Immature natural killer cell (primary cell): ENCODE measurements at regions not wholly inside any gene's neighbourhood (a gene's known extent, or its start where the extent isn't known, plus 50 kb on each side); places are given as distances from the start of the nearest gene placed in this dataset.
"Not testable (repeated sequence)": the region's sequence is repeated elsewhere in the genome, so short reads cannot be mapped to it uniquely, and the experiment has no call there.

Experiments
- DNase-seq, 3 donors: peaks; one replicate each; pipeline ENCODE4 v3.0.0; 2022; ENCODE audit warnings: mixed read lengths in 1 of 3
- H3K27ac Mint-ChIP-seq, 6 donors: one replicate each; pipeline ENCODE4 v1.8.0; 2020; ENCODE audit warnings: mixed read lengths in 6 of 6, mild to moderate bottlenecking in 5 of 6, inconsistent platforms in 4 of 6, moderate library complexity in 3 of 6
- H3K27me3 Mint-ChIP-seq, 3 donors: one replicate each; pipeline ENCODE4 v1.8.0; 2020 to 2021; ENCODE audit warnings: low read depth in 3 of 3, mild to moderate bottlenecking in 3 of 3, mixed read lengths in 3 of 3, moderate library complexity in 3 of 3, inconsistent platforms in 1 of 3
- H3K36me3 Mint-ChIP-seq, 3 donors: one replicate each; pipeline ENCODE4 v1.8.0; 2020; ENCODE audit warnings: mixed read lengths in 3 of 3, inconsistent platforms in 2 of 3, mild to moderate bottlenecking in 2 of 3
- H3K4me1 Mint-ChIP-seq, 2 donors: one replicate each; pipeline ENCODE4 v1.8.0; 2020; ENCODE audit warnings: inconsistent platforms in 2 of 2, mild to moderate bottlenecking in 2 of 2, mixed read lengths in 2 of 2, moderate library complexity in 1 of 2
- H3K4me3 Mint-ChIP-seq, 5 donors: one replicate each; pipeline ENCODE4 v1.8.0; 2020; ENCODE audit warnings: mild to moderate bottlenecking in 5 of 5, mixed read lengths in 5 of 5, inconsistent platforms in 3 of 5, moderate library complexity in 3 of 5
- H3K9me3 Mint-ChIP-seq, 6 donors: one replicate each; pipeline ENCODE4 v1.8.0; 2020; ENCODE audit warnings: mild to moderate bottlenecking in 6 of 6, mixed read lengths in 6 of 6, inconsistent platforms in 4 of 6, moderate library complexity in 3 of 6

- no peak for DNase-seq
- H3K36me3 Mint-ChIP-seq, result peaks cover 0 to 5% (median 0%) of the 10 kb centered on the region in 3 donors
- H3K27ac Mint-ChIP-seq, result no peak overlapping the region
- H3K4me1 Mint-ChIP-seq, result peaks cover 7 to 13% of the 10 kb centered on the region in 2 donors
- H3K4me3 Mint-ChIP-seq, result no peak overlapping the region
- H3K9me3 Mint-ChIP-seq, result no peaks in the 10 kb centered on the region
- H3K27me3 Mint-ChIP-seq, result peaks cover 1 to 6% (median 2%) of the 10 kb centered on the region in 3 donors
Measured at GRCh38 chr7:16369855-16370254, 51.5 kb downstream of the CRPPA start.

GRCh38 chr7:16369309-16369708, 52.0 kb downstream of the CRPPA start:
- DNase-seq, H3K27ac Mint-ChIP-seq, H3K27me3 Mint-ChIP-seq, H3K4me3 Mint-ChIP-seq, H3K36me3 Mint-ChIP-seq, H3K9me3 Mint-ChIP-seq: not testable (repeated sequence)
- H3K4me1 Mint-ChIP-seq, result peaks cover 7 to 13% of the 10 kb centered on the region in 2 donors

- Mint-ChIP-seq H3K27me3 (peaks cover 1 to 6% (median 2%) of the 10 kb centered on the region in 3 donors), H3K27ac (no peak overlapping the region), H3K36me3 (peaks cover 0 to 5% (median 0%) of the 10 kb centered on the region in 3 donors), H3K4me3 (no peak overlapping the region), H3K9me3 (no peaks in the 10 kb centered on the region), H3K4me1 (peaks cover 7 to 13% of the 10 kb centered on the region in 2 donors)
- DNase-seq, result no peak
Measured at GRCh38 chr7:16368885-16369284, 52.5 kb downstream of the CRPPA start.

- Mint-ChIP-seq H3K27ac (peak overlapping the region in 1 of 6 donors; percentile 5), H3K36me3 (peaks cover 0 to 9% (median 0%) of the 10 kb centered on the region in 3 donors), H3K27me3 (peaks cover 1 to 7% (median 2%) of the 10 kb centered on the region in 3 donors), H3K4me1 (peaks cover 7 to 13% of the 10 kb centered on the region in 2 donors), H3K9me3 (no peaks in the 10 kb centered on the region), H3K4me3 (peak overlapping the region in 1 of 5 donors; percentile 41)
- no peak for DNase-seq
Measured at GRCh38 chr7:16367115-16367514, 54.2 kb downstream of the CRPPA start.

GRCh38 chr7:16365952-16366351, 55.4 kb downstream of the CRPPA start:
- peaks cover 0 to 9% (median 0%) of the 10 kb centered on the region in 3 donors for H3K36me3 Mint-ChIP-seq
- no peak overlapping the region for H3K27ac Mint-ChIP-seq
- peaks cover 7 to 13% of the 10 kb centered on the region in 2 donors for H3K4me1 Mint-ChIP-seq
- peaks cover 0 to 2% (median 0%) of the 10 kb centered on the region in 6 donors for H3K9me3 Mint-ChIP-seq
- H3K27me3 Mint-ChIP-seq, result peaks cover 1 to 6% (median 2%) of the 10 kb centered on the region in 3 donors
- no peak for DNase-seq
- no peak overlapping the region for H3K4me3 Mint-ChIP-seq

GRCh38 chr7:16365177-16365576, 56.2 kb downstream of the CRPPA start:
- Mint-ChIP-seq H3K27ac (no peak overlapping the region), H3K4me1 (peaks cover 7 to 13% of the 10 kb centered on the region in 2 donors), H3K36me3 (peaks cover 0 to 9% (median 0%) of the 10 kb centered on the region in 3 donors), H3K27me3 (peaks cover 1 to 6% (median 2%) of the 10 kb centered on the region in 3 donors), H3K9me3 (peaks cover 0 to 2% (median 0%) of the 10 kb centered on the region in 6 donors), H3K4me3 (no peak overlapping the region)
- no peak for DNase-seq

- Mint-ChIP-seq H3K27ac (no peak overlapping the region), H3K36me3 (peaks cover 0 to 4% (median 0%) of the 10 kb centered on the region in 3 donors), H3K27me3 (peaks cover 0 to 1% (median 0%) of the 10 kb centered on the region in 3 donors), H3K9me3 (peaks cover 0 to 2% (median 0%) of the 10 kb centered on the region in 6 donors), H3K4me3 (no peak overlapping the region), H3K4me1 (peaks cover 6 to 11% of the 10 kb centered on the region in 2 donors)
- DNase-seq, result no peak
Measured at GRCh38 chr7:16359216-16359615, 62.1 kb downstream of the CRPPA start.

- H3K4me3 Mint-ChIP-seq, result no peak overlapping the region
- DNase-seq, result no peak
Measured at GRCh38 chr7:16357921-16358320, 63.4 kb downstream of the CRPPA start.

GRCh38 chr7:16357474-16357873, 63.9 kb downstream of the CRPPA start:
- H3K36me3 Mint-ChIP-seq, result no peaks in the 10 kb centered on the region
- H3K9me3 Mint-ChIP-seq, result peaks cover 0 to 2% (median 0%) of the 10 kb centered on the region in 6 donors
- H3K4me3 Mint-ChIP-seq, result no peak overlapping the region
- DNase-seq, result no peak
- no peak overlapping the region for H3K27ac Mint-ChIP-seq
- no peaks in the 10 kb centered on the region for H3K27me3 Mint-ChIP-seq
- peaks cover 6 to 11% of the 10 kb centered on the region in 2 donors for H3K4me1 Mint-ChIP-seq

More at GRCh38 chr7:16357921-16358320, 63.4 kb downstream of the CRPPA start:
- H3K27ac Mint-ChIP-seq, result no peak overlapping the region
- H3K27me3 Mint-ChIP-seq, result no peaks in the 10 kb centered on the region
- peaks cover 6 to 11% of the 10 kb centered on the region in 2 donors for H3K4me1 Mint-ChIP-seq
- peaks cover 0 to 4% (median 0%) of the 10 kb centered on the region in 3 donors for H3K36me3 Mint-ChIP-seq
- H3K9me3 Mint-ChIP-seq, result peaks cover 0 to 2% (median 0%) of the 10 kb centered on the region in 6 donors

GRCh38 chr7:16356301-16356958, 64.9 kb downstream of the CRPPA start:
- H3K36me3 Mint-ChIP-seq, result peaks cover 0 to 3% (median 3%) of the 10 kb centered on the region in 3 donors
- H3K27me3 Mint-ChIP-seq, result no peaks in the 10 kb centered on the region
- H3K4me1 Mint-ChIP-seq, result peaks cover 7 to 11% of the 10 kb centered on the region in 2 donors
- H3K9me3 Mint-ChIP-seq, result peaks cover 0 to 4% (median 0%) of the 10 kb centered on the region in 6 donors
- H3K4me3 Mint-ChIP-seq, result no peak overlapping the region
- H3K27ac Mint-ChIP-seq, result peak overlapping the region in 1 of 6 donors; percentile 14
- no peak for DNase-seq

- H3K36me3 Mint-ChIP-seq, result peaks cover 4 to 12% (median 8%) of the 10 kb centered on the region in 3 donors
- peaks cover 7 to 11% of the 10 kb centered on the region in 2 donors for H3K4me1 Mint-ChIP-seq
- peaks cover 0 to 3% (median under 1%) of the 10 kb centered on the region in 3 donors for H3K27me3 Mint-ChIP-seq
- no peak overlapping the region for H3K27ac Mint-ChIP-seq
- peaks cover 0 to 15% (median 5%) of the 10 kb centered on the region in 6 donors for H3K9me3 Mint-ChIP-seq
- H3K4me3 Mint-ChIP-seq, result no peak overlapping the region
- DNase-seq, result no peak
Measured at GRCh38 chr7:16354573-16354972, 66.8 kb downstream of the CRPPA start.

- peaks cover 3 to 5% (median 3%) of the 10 kb centered on the region in 3 donors for H3K27me3 Mint-ChIP-seq
- no peak overlapping the region for H3K27ac Mint-ChIP-seq
- H3K4me1 Mint-ChIP-seq, result peaks cover 11 to 22% of the 10 kb centered on the region in 2 donors
- H3K36me3 Mint-ChIP-seq, result peaks cover 8 to 16% (median 14%) of the 10 kb centered on the region in 3 donors
- H3K4me3 Mint-ChIP-seq, result no peak overlapping the region
- H3K9me3 Mint-ChIP-seq, result peaks cover 0 to 19% (median 12%) of the 10 kb centered on the region in 6 donors
- no peak for DNase-seq
Measured at GRCh38 chr7:16353226-16353625, 68.1 kb downstream of the CRPPA start.

- peaks cover 31 to 37% of the 10 kb centered on the region in 2 donors for H3K4me1 Mint-ChIP-seq
- peaks cover 3 to 7% (median 7%) of the 10 kb centered on the region in 3 donors for H3K27me3 Mint-ChIP-seq
- H3K9me3 Mint-ChIP-seq, result peaks cover 0 to 19% (median 12%) of the 10 kb centered on the region in 6 donors
- H3K4me3 Mint-ChIP-seq, result no peak overlapping the region
- no peak overlapping the region for H3K27ac Mint-ChIP-seq
- no peak for DNase-seq
- H3K36me3 Mint-ChIP-seq, result peaks cover 8 to 16% (median 14%) of the 10 kb centered on the region in 3 donors
Measured at GRCh38 chr7:16350634-16351033, 70.7 kb downstream of the CRPPA start.

- Mint-ChIP-seq H3K36me3 (peaks cover 12 to 24% (median 21%) of the 10 kb centered on the region in 3 donors), H3K4me3 (no peak overlapping the region)
Measured at GRCh38 chr7:16348251-16348650, 73.1 kb downstream of the CRPPA start.

More at GRCh38 chr7:16348251-16348650, 73.1 kb downstream of the CRPPA start:
- peaks cover 42 to 53% of the 10 kb centered on the region in 2 donors for H3K4me1 Mint-ChIP-seq
- peaks cover 5 to 9% (median 7%) of the 10 kb centered on the region in 3 donors for H3K27me3 Mint-ChIP-seq
- H3K9me3 Mint-ChIP-seq, result peaks cover 0 to 26% (median 20%) of the 10 kb centered on the region in 6 donors
- no peak overlapping the region for H3K27ac Mint-ChIP-seq
- no peak for DNase-seq
